Anterior cingulate cortex (tissue), 58 donors: ENCODE measurements at regions not wholly inside any gene's neighbourhood (a gene's known extent, or its start where the extent isn't known, plus 50 kb on each side); places are given as distances from the start of the nearest gene placed in this dataset.

Source experiments
- DNase-seq, 58 donors: peaks; one replicate each; lab custom pipeline; 2025; lab: John Stamatoyannopoulos, UW

GRCh38 chr3:159631226-159631625 is 357.4 kb upstream of the IL12A start:
- DNase-seq, result no peak

GRCh38 chr3:159632128-159632527 is 356.5 kb upstream of the IL12A start:
- DNase-seq, result no peak

- no peak for DNase-seq
Observed at GRCh38 chr3:159632851-159633250, 355.8 kb upstream of the IL12A start.

- DNase-seq, result no peak
Observed at GRCh38 chr3:159634483-159634882, 354.2 kb upstream of the IL12A start.

- DNase-seq, result no peak
Observed at GRCh38 chr3:159635047-159635641, 353.5 kb upstream of the IL12A start.

- DNase-seq, result no peak
Observed at GRCh38 chr3:159637883-159638542, 350.6 kb upstream of the IL12A start.

GRCh38 chr3:159640225-159640624 is 348.4 kb upstream of the IL12A start:
- no peak for DNase-seq

GRCh38 chr3:159643406-159643805 is 345.2 kb upstream of the IL12A start:
- DNase-seq, result no peak

- no peak for DNase-seq
Observed at GRCh38 chr3:159645874-159646273, 342.8 kb upstream of the IL12A start.

GRCh38 chr3:159649951-159650350 is 338.7 kb upstream of the IL12A start:
- no peak for DNase-seq

GRCh38 chr3:159650726-159651125 is 337.9 kb upstream of the IL12A start:
- no peak for DNase-seq

- DNase-seq, result no peak
Observed at GRCh38 chr3:159652452-159652851, 336.2 kb upstream of the IL12A start.

- DNase-seq, result no peak
Observed at GRCh38 chr3:159654183-159655134, 334.2 kb upstream of the IL12A start.

GRCh38 chr3:159655202-159655601 is 333.4 kb upstream of the IL12A start:
- no peak for DNase-seq

GRCh38 chr3:159657176-159657575 is 331.5 kb upstream of the IL12A start:
- no peak for DNase-seq

- no peak for DNase-seq
Observed at GRCh38 chr3:159657629-159658028, 331.0 kb upstream of the IL12A start.

- DNase-seq, result no peak
Observed at GRCh38 chr3:159660326-159660725, 328.3 kb upstream of the IL12A start.

GRCh38 chr3:159660901-159661300 is 327.7 kb upstream of the IL12A start:
- DNase-seq, result no peak

GRCh38 chr3:159662549-159662948 is 326.1 kb upstream of the IL12A start:
- DNase-seq, result no peak

GRCh38 chr3:159664006-159664405 is 324.6 kb upstream of the IL12A start:
- DNase-seq, result no peak

- DNase-seq, result no peak
Observed at GRCh38 chr3:159664653-159665052, 324.0 kb upstream of the IL12A start.
